Stomach smooth muscle (tissue), 2 donors: ENCODE measurements at regions not wholly inside any gene's neighbourhood (a gene's known extent, or its start where the extent isn't known, plus 50 kb on each side); places are given as distances from the start of the nearest gene placed in this dataset.
A peak's percentile ranks its signal among the peaks of the same experiment; 100 is the strongest.

ENCODE experiments used
- H3K27ac ChIP-seq: one replicate; pipeline ENCODE4 v1.7.0; 2013; ENCODE audit warnings: mild to moderate bottlenecking, low read length, inconsistent platforms
- H3K27me3 ChIP-seq, 2 donors: one replicate each; pipeline ENCODE4 v1.7.0; 2013; ENCODE audit warnings: low read length in 2 of 2; ENCODE audit not compliant: insufficient read depth in 2 of 2, control insufficient read depth in 1 of 2
- H3K36me3 ChIP-seq, 2 donors: one replicate each; pipeline ENCODE4 v1.7.0; 2013; ENCODE audit warnings: low read length in 2 of 2; ENCODE audit not compliant: control insufficient read depth in 2 of 2, insufficient read depth in 2 of 2
- H3K4me1 ChIP-seq: one replicate; pipeline ENCODE4 v1.7.0; 2013; ENCODE audit warnings: low read length; ENCODE audit not compliant: control insufficient read depth, insufficient read depth
- H3K4me3 ChIP-seq, 2 donors: one replicate each; pipeline ENCODE4 v1.7.0; 2013; ENCODE audit warnings: low read length in 2 of 2
- H3K9ac ChIP-seq, 2 donors: one replicate each; pipeline ENCODE4 v1.7.0; 2013; ENCODE audit warnings: low read length in 2 of 2, mild to moderate bottlenecking in 1 of 2
- H3K9me3 ChIP-seq, 2 donors: one replicate each; pipeline ENCODE4 v1.7.0; 2013; ENCODE audit warnings: low read length in 2 of 2; ENCODE audit not compliant: control insufficient read depth in 2 of 2
- donor health status: healthy.
- donor health status: Pancreatic carcinoma.

DNA sequence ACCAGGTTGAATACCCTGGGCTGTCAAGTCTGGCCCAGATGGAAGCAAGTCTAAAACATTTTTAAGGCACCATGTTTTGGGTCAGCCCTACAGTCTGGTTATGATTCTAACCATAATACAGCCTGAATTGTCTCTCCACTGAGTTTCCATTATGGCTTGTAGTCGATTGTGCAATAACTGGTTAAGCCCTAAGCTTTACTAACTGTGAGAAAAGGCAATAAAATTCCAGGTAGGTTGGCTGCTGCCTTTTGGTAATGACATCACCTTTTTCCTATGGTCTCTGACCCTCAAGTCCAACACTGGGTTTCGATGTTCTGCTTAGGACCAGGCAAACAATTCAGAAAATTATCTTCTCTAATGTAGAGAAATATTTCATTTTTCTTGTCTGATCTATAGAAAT lies 243.3 kb downstream of the ACTL7B start:
- H3K4me3 ChIP-seq: no peak overlapping the region
- no peaks in the 10 kb centered on the region for H3K27me3 ChIP-seq
- H3K27ac ChIP-seq: no peak overlapping the region
- no peaks in the 10 kb centered on the region for H3K9me3 ChIP-seq
- no peak overlapping the region for H3K9ac ChIP-seq
- H3K4me1 ChIP-seq: no peaks in the 10 kb centered on the region
- H3K36me3 ChIP-seq: no peaks in the 10 kb centered on the region

DNA sequence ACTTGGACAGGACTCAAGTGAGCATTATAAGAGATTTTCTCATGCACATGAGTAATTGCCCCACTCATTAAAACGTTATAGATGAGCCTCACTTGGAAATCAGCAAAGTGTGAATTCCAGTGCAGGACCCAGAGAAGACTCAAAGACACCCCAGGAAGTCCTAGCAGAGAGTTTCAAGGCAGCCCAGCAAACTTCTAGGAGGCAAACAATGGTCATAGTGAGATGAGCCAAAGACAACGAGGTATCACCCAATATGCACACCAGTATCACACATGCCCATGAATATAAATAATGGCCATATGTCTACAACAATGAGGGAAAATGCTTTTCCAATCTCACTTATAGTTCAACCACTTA lies 245.9 kb downstream of the ACTL7B start:
- H3K9ac ChIP-seq: no peak overlapping the region
- no peaks in the 10 kb centered on the region for H3K36me3 ChIP-seq
- H3K27ac ChIP-seq: no peak overlapping the region
- no peaks in the 10 kb centered on the region for H3K9me3 ChIP-seq
- H3K4me3 ChIP-seq: no peak overlapping the region
- no peaks in the 10 kb centered on the region for H3K27me3 ChIP-seq
- no peaks in the 10 kb centered on the region for H3K4me1 ChIP-seq

DNA sequence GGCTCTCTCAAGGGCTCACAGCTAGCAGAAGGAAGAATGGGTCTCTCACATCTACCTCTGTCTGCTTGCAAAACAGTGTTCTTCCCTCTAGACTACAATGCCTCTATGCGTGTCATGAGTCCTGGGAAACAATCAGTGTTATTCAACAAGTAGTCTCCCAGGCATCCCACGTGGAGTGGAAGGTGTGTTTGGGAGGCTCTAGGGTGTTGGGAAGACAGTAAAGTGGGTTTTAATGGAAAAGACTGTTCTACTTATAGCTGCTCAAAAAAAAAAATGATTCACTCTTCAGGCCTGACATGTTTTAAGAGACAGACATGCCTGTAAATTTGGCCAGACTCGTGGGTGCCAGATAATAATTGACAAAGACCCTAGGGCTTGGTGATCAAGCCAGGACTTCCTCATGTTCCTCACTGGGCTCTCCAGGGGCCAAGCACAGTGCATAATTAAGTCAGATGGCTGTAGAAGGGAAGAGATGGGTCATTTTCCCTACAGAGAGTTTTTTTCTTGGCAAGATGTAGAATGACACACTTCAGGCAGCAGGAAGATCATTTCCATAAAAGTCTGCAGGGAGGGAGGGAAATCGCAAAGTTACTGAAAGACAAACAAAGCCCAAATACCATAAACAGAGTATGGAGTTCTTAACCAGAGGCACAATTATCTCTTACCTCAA lies 246.4 kb downstream of the ACTL7B start:
- Histone ChIP-seq H3K4me3 (no peak overlapping the region), H3K9me3 (no peaks in the 10 kb centered on the region), H3K36me3 (no peaks in the 10 kb centered on the region), H3K4me1 (no peaks in the 10 kb centered on the region), H3K27ac (no peak overlapping the region), H3K27me3 (no peaks in the 10 kb centered on the region), H3K9ac (no peak overlapping the region)

DNA sequence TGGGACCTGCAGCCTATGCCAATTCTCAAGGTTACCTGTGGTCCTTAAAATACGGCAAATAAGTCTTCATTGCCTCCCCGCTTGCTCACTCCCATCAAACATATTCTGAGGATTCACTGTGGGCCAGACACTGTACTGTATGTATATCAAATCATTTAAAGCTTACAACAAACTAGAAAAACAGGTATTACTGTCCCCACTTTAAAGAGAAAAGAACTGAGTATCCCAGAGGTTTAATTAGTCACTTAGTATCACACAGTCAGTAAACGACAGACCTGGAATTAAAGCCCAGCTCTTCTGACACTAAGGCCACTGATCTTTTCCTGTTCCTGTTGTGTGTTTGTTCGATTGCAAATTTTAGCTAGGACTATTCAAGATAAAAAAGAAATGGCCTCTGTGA lies 248.2 kb downstream of the ACTL7B start:
- Histone ChIP-seq H3K4me3 (no peak overlapping the region), H3K27ac (no peak overlapping the region), H3K9ac (no peak overlapping the region)

DNA sequence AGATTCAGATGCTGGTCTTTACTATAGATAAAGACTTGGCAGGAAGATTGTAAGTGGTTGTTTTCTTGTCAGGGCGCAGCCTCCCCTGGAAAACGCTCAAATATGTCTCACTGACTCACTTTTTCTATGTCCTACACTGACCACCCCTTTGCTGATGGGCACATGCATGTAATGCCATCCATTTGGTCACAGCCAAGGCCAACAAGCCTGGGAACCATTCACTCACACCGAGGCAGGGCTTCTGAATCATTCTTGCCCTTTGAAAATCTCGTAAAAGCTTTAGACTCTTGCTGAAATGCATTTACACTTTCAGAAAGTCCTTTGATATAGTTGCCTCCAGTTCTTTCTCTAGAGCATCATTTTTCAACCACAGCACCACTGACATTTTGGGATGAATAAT lies 249.4 kb downstream of the ACTL7B start:
- Histone ChIP-seq H3K4me1 (peaks cover 15% of the 10 kb centered on the region), H3K9ac (no peak overlapping the region), H3K4me3 (no peak overlapping the region), H3K27me3 (no peaks in the 10 kb centered on the region), H3K9me3 (no peaks in the 10 kb centered on the region), H3K27ac (no peak overlapping the region), H3K36me3 (no peaks in the 10 kb centered on the region)

More for the DNA sequence above, 248.2 kb downstream of the ACTL7B start:
- Histone ChIP-seq H3K4me1 (peaks cover 7% of the 10 kb centered on the region), H3K27me3 (no peaks in the 10 kb centered on the region), H3K36me3 (no peaks in the 10 kb centered on the region), H3K9me3 (no peaks in the 10 kb centered on the region)

DNA sequence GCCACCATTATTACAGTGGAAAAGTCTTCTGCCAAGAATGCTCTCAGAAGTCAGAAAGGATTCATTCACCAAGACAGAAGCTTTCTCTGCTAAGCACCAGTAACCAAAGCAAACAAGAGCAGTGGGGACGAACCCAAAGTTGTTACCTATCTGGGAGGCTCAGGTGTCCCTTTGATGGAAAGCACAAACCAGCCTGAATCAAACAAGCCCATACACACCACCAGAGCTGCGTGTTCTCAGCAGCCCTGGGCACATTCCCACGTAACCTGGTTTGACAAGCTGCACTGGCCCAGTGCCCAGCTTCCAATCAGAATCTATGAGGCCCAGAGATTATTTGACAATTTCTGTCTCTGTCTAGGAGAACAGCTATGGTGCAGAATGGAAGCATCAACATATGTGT lies 252.6 kb downstream of the ACTL7B start:
- Histone ChIP-seq H3K4me1 (peaks cover 15% of the 10 kb centered on the region), H3K9ac (no peak overlapping the region), H3K27ac (peak overlapping the region; percentile 69), H3K27me3 (no peaks in the 10 kb centered on the region), H3K9me3 (no peaks in the 10 kb centered on the region), H3K4me3 (no peak overlapping the region), H3K36me3 (no peaks in the 10 kb centered on the region)

DNA sequence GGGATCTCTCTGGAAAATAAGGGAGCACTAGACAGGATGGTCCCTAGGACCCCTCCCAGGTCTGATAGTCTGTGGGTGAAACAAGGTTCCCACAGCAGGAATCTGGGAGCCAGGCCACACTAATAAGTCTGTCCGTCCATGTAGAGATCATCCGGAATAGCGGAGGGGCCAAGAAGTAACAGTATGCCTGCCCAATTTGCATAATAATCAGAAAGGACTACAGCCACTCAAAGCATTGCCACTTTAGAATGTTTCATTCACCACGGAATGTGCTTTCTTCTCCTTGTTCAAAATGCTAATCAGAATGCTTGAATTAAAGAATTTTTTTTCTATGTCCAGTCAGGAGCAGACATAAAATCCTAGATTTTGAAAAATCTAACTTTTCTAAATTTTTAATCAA lies 254.9 kb downstream of the ACTL7B start:
- Histone ChIP-seq H3K4me3 (no peak overlapping the region), H3K4me1 (peaks cover 15% of the 10 kb centered on the region), H3K9ac (no peak overlapping the region), H3K9me3 (no peaks in the 10 kb centered on the region), H3K27me3 (no peaks in the 10 kb centered on the region), H3K27ac (no peak overlapping the region), H3K36me3 (no peaks in the 10 kb centered on the region)

DNA sequence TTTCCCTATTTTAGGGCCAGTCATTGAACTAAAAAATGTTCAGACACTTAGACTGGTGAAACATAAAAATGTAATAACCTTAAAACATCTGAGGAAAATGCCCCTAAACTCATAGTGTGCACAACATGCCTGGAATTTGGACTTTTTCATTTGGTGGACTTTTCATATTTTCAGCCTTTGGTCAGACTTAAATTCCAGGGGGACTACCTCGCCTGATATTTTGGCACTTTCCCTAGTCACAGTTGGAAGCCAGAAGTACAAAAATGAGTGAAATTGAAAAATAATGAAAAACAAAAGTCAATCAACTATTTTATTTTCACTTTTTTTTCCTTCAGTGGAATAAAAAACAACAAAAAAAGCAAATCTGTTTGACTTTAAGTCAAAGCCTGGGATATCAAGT lies 256.2 kb downstream of the ACTL7B start:
- Histone ChIP-seq H3K4me3 (no peak overlapping the region), H3K27ac (no peak overlapping the region), H3K9ac (no peak overlapping the region), H3K4me1 (peaks cover 15% of the 10 kb centered on the region), H3K36me3 (no peaks in the 10 kb centered on the region), H3K9me3 (no peaks in the 10 kb centered on the region), H3K27me3 (no peaks in the 10 kb centered on the region)

DNA sequence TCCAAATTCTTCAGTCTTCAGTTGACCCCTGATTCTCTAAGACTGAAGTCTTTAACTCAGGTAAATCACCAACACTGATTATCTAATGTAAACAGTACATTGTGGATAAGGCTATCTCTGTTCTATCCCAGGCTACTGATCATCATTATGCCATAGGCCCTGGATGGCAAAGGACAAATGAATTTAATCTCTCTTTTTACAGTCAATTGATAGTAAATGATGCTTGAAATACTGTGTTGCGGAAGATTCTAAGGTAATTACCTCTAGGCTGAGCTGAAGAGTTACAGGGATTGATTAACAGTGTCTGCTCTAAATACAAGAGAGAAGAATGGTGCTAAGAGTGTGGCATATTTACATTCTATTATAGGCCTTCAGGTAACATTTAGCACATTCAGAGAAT lies 264.7 kb downstream of the ACTL7B start:
- Histone ChIP-seq H3K36me3 (no peaks in the 10 kb centered on the region), H3K4me1 (no peaks in the 10 kb centered on the region), H3K27me3 (no peaks in the 10 kb centered on the region), H3K27ac (no peak overlapping the region), H3K9ac (no peak overlapping the region), H3K4me3 (no peak overlapping the region), H3K9me3 (no peaks in the 10 kb centered on the region)

DNA sequence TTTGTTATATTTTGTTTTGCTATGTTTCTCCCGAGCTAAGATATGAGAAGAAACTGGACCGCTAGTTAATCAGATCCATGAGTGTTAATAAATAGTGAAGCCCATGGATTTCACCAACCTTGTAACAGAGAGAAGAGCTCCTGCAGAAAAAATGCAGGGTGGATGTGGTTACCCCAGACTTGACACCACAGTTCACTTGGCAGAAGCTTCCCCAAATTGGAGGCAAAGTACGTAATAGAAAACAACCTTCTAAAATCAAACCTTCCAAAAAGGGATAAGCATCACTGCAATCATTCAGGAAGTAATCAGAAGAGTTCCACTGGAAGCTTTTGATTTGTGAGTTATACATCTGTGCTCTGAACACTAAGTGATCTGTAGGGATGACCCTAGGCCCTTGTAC lies 267.5 kb downstream of the ACTL7B start:
- H3K4me3 ChIP-seq: no peak overlapping the region
- no peak overlapping the region for H3K9ac ChIP-seq
- no peaks in the 10 kb centered on the region for H3K4me1 ChIP-seq
- no peaks in the 10 kb centered on the region for H3K9me3 ChIP-seq
- H3K27me3 ChIP-seq: no peaks in the 10 kb centered on the region
- no peak overlapping the region for H3K27ac ChIP-seq
- no peaks in the 10 kb centered on the region for H3K36me3 ChIP-seq

DNA sequence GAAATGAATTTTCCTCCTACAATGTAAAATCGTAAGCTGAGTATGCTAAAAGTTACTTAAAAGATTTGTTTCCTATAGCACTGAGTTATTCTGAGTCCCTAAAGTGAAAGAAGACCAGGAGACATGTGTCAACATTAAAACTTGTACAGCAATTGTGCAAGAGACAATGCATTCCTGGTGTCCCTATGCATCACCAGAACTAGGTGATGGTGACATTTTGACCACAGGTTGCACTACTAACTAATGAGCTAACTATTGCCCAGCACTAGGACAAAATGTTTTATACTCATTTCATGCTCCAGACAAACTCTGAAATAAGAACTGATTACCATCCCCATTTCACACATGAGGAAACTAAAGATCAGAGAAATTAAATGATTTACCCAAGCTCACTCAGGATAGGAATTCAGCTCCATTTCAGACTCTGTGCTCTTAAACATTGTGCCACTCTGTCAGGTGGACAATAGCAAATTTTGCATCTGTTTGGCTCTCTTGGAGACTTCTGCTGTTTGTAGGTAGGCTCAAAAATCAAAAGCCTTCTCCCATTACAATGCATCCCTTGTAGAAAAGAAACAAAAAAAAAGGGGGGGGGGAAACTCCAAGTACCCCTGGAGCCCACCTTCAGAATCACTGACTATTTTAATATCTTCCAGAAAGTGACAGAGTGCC lies 269.2 kb downstream of the ACTL7B start:
- Histone ChIP-seq H3K36me3 (no peaks in the 10 kb centered on the region), H3K4me1 (no peaks in the 10 kb centered on the region), H3K27ac (no peak overlapping the region), H3K4me3 (no peak overlapping the region), H3K9me3 (no peaks in the 10 kb centered on the region), H3K27me3 (no peaks in the 10 kb centered on the region), H3K9ac (no peak overlapping the region)
